CD4-positive, alpha-beta T cell (primary cell): ENCODE measurements at regions not wholly inside any gene's neighbourhood (a gene's known extent, or its start where the extent isn't known, plus 50 kb on each side); places are given as distances from the start of the nearest gene placed in this dataset.

Experiments used
- ATAC-seq: fragments of 200-7000 bp; cut with Tn5 transposase; one replicate; pipeline ENCODE4 v1.10.0; 2022; ENCODE audit warnings: mild to moderate bottlenecking; ENCODE audit not compliant: poor library complexity
- CTCF ChIA-PET: fragments of 350-600 bp; sonication (Branson Sonifier 250); formaldehyde crosslinking; loops from one replicate; lab custom pipeline; 2021; ENCODE audit warnings: antibody characterized with exemption, inconsistent platforms; lab: Charles Lee
- POLR2A ChIA-PET: fragments of 350-600 bp; sonication (Branson Sonifier 250); formaldehyde crosslinking; loops from one replicate; lab custom pipeline; 2021; ENCODE audit warnings: antibody characterized with exemption, inconsistent platforms; lab: Charles Lee
- DNase-seq, 14 experiments: peaks; one replicate each; pipeline ENCODE4 v3.0.0-alpha.2; 2013 to 2020; ENCODE audit warnings: mixed read lengths in 2 of 14
- H3K27ac ChIP-seq, 2 donors: one replicate each; pipeline versions ENCODE4 v1.5.1 to v1.7.0; 2013; ENCODE audit warnings: low read length in 2 of 2, low read depth in 1 of 2, mild to moderate bottlenecking in 1 of 2
- H3K27me3 ChIP-seq, 2 experiments: 1 replicate in 1 of 2; 2 replicates in 1 of 2; pipeline versions ENCODE4 v1.6.1 to v1.7.0; 2013; ENCODE audit warnings: low read length in 2 of 2, control low read depth in 1 of 2, mild to moderate bottlenecking in 1 of 2, moderate library complexity in 1 of 2; ENCODE audit not compliant: insufficient read depth in 2 of 2, control insufficient read depth in 1 of 2
- H3K36me3 ChIP-seq: one replicate; pipeline ENCODE4 v1.6.1; 2013; ENCODE audit warnings: low read length, control low read depth; ENCODE audit not compliant: insufficient read depth
- H3K4me1 ChIP-seq: one replicate; pipeline ENCODE4 v1.6.1; 2013; ENCODE audit warnings: low read length, control low read depth; ENCODE audit not compliant: insufficient read depth
- H3K4me3 ChIP-seq: one replicate; pipeline ENCODE4 v1.5.1; 2013; ENCODE audit warnings: mild to moderate bottlenecking, low read length, moderate library complexity
- H3K9me3 ChIP-seq, 2 experiments: 1 replicate in 1 of 2; 2 replicates in 1 of 2; pipeline versions ENCODE4 v1.6.1 to v1.7.0; 2013; ENCODE audit warnings: low read length in 2 of 2, mild to moderate bottlenecking in 2 of 2, control low read depth in 1 of 2, moderate library complexity in 1 of 2; ENCODE audit not compliant: control insufficient read depth in 1 of 2, insufficient read depth in 1 of 2
- H3K27ac Mint-ChIP-seq: one replicate; pipeline ENCODE4 v1.8.0; 2020; ENCODE audit warnings: mixed read lengths
- H3K27me3 Mint-ChIP-seq: one replicate; pipeline ENCODE4 v1.8.0; 2021; ENCODE audit warnings: mixed read lengths
- H3K36me3 Mint-ChIP-seq: one replicate; pipeline ENCODE4 v1.8.0; 2021; ENCODE audit warnings: low read depth, mixed read lengths
- H3K4me1 Mint-ChIP-seq: one replicate; pipeline ENCODE4 v1.8.0; 2021; ENCODE audit warnings: low read depth, mixed read lengths
- H3K4me3 Mint-ChIP-seq: one replicate; pipeline ENCODE4 v1.8.0; 2020; ENCODE audit warnings: mild to moderate bottlenecking, mixed read lengths
- H3K9me3 Mint-ChIP-seq: one replicate; pipeline ENCODE4 v1.8.0; 2020; ENCODE audit warnings: mixed read lengths
- CTCF ChIP-seq: fragments of 200-600 bp; IDR thresholded peaks from one replicate; pipeline ENCODE4 v1.8.0; 2022; ENCODE audit warnings: antibody characterized with exemption, mild to moderate bottlenecking
- intact Hi-C, 2 experiments: fragments of 100-400 bp; cut with DNase I in 1 of 2; cut with micrococcal nuclease in 1 of 2; formaldehyde crosslinking; loops; one replicate each; pipeline versions ENCODE4 v1.15.1 to v1.9.0; 2023 to 2025; cut with DNase I, micrococcal nuclease

GRCh38 chr1:21361506-21361905 is 71.2 kb upstream of the ECE1 start:
- no peaks in the 10 kb centered on the region for H3K9me3 ChIP-seq
- no peak overlapping the region for H3K27ac Mint-ChIP-seq
- no peaks in the 10 kb centered on the region for H3K9me3 Mint-ChIP-seq
- H3K36me3 ChIP-seq: no peaks in the 10 kb centered on the region
- peaks cover 4% of the 10 kb centered on the region for H3K4me1 Mint-ChIP-seq
- no peak for TF ChIP-seq CTCF
- no peak overlapping the region for H3K4me3 ChIP-seq
- DNase-seq (no peak), ATAC-seq (no peak)
- POLR2A ChIA-PET: no interaction called here
- intact Hi-C loops: no loop called here
- H3K36me3 Mint-ChIP-seq: no peaks in the 10 kb centered on the region
- no peak overlapping the region for H3K4me3 Mint-ChIP-seq
- no peaks in the 10 kb centered on the region for H3K27me3 ChIP-seq
- H3K27me3 Mint-ChIP-seq: no peaks in the 10 kb centered on the region
- H3K4me1 ChIP-seq: no peaks in the 10 kb centered on the region
- no peak overlapping the region for H3K27ac ChIP-seq
- CTCF ChIA-PET: interaction anchor here (1.3 to 1.7 kb wide), 2 partner anchors 91 to 107 kb away, joined by 3 to 7 read pairs; no protein-coding TSS in a partner anchor

GRCh38 chr1:21357161-21357560 is 66.9 kb upstream of the ECE1 start:
- no peaks in the 10 kb centered on the region for H3K36me3 Mint-ChIP-seq
- ATAC-seq: no peak
- Histone ChIP-seq H3K27me3 (no peaks in the 10 kb centered on the region), H3K36me3 (no peaks in the 10 kb centered on the region), H3K4me1 (no peaks in the 10 kb centered on the region), H3K9me3 (no peaks in the 10 kb centered on the region), H3K4me3 (no peak overlapping the region), H3K27ac (no peak overlapping the region)
- TF ChIP-seq CTCF: no peak
- no peaks in the 10 kb centered on the region for H3K27me3 Mint-ChIP-seq
- H3K27ac Mint-ChIP-seq: no peak overlapping the region
- H3K4me1 Mint-ChIP-seq: no peaks in the 10 kb centered on the region
- H3K4me3 Mint-ChIP-seq: no peak overlapping the region
- no peaks in the 10 kb centered on the region for H3K9me3 Mint-ChIP-seq
- intact Hi-C loops: no loop called here
- no peak for DNase-seq
- ChIA-PET CTCF (interaction anchor here (0.7 to 2.1 kb wide), 2 partner anchors 11 to 125 kb away, joined by 5 to 8 read pairs; no protein-coding TSS in a partner anchor), POLR2A (no interaction called here)

GRCh38 chr1:21355956-21356355 is 65.7 kb upstream of the ECE1 start:
- Histone ChIP-seq H3K27me3 (no peaks in the 10 kb centered on the region), H3K4me3 (no peak overlapping the region), H3K4me1 (no peaks in the 10 kb centered on the region), H3K9me3 (no peaks in the 10 kb centered on the region), H3K36me3 (no peaks in the 10 kb centered on the region), H3K27ac (no peak overlapping the region)
- ChIA-PET CTCF (interaction anchor here (2.1 kb wide), 1 partner anchor 12 kb away, joined by 8 read pairs; no protein-coding TSS in a partner anchor), POLR2A (no interaction called here)
- Mint-ChIP-seq H3K4me1 (no peaks in the 10 kb centered on the region), H3K27ac (no peak overlapping the region), H3K4me3 (no peak overlapping the region), H3K9me3 (no peaks in the 10 kb centered on the region), H3K27me3 (no peaks in the 10 kb centered on the region), H3K36me3 (no peaks in the 10 kb centered on the region)
- DNase-seq (peak in 1 of 14 experiments; percentile 23), ATAC-seq (no peak)
- no peak for TF ChIP-seq CTCF
- intact Hi-C loops: no loop called here
